Loucy (cell line): ENCODE measurements at regions not wholly inside any gene's neighbourhood (a gene's known extent, or its start where the extent isn't known, plus 50 kb on each side); places are given as distances from the start of the nearest gene placed in this dataset.
"Not testable (repeated sequence)": the region's sequence is repeated elsewhere in the genome, so short reads cannot be mapped to it uniquely, and the experiment has no call there.

Experiments
- EZH2phosphoT487 ChIP-seq: fragments of 200-600 bp; IDR thresholded peaks from 2 replicates; pipeline ENCODE4 v1.6.1; 2018; ENCODE audit warnings: antibody characterized with exemption, mild to moderate bottlenecking, moderate library complexity, borderline replicate concordance
- TF ChIP-seq, protein P1 (sequence below): fragments of 200-600 bp; sonication (generic); conservative IDR thresholded peaks from 2 replicates; pipeline ENCODE4 v1.5.1; 2014; ENCODE audit warnings: mild to moderate bottlenecking, antibody characterized with exemption, low read length

- TF ChIP-seq, protein P1, sequence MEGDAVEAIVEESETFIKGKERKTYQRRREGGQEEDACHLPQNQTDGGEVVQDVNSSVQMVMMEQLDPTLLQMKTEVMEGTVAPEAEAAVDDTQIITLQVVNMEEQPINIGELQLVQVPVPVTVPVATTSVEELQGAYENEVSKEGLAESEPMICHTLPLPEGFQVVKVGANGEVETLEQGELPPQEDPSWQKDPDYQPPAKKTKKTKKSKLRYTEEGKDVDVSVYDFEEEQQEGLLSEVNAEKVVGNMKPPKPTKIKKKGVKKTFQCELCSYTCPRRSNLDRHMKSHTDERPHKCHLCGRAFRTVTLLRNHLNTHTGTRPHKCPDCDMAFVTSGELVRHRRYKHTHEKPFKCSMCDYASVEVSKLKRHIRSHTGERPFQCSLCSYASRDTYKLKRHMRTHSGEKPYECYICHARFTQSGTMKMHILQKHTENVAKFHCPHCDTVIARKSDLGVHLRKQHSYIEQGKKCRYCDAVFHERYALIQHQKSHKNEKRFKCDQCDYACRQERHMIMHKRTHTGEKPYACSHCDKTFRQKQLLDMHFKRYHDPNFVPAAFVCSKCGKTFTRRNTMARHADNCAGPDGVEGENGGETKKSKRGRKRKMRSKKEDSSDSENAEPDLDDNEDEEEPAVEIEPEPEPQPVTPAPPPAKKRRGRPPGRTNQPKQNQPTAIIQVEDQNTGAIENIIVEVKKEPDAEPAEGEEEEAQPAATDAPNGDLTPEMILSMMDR, result not testable (repeated sequence)
- TF ChIP-seq EZH2phosphoT487, result not testable (repeated sequence)
Observed at GRCh38 chr21:9031482-9032374, 1489.7 kb upstream of the TPTE start.
